ENCODE measurements at regions not wholly inside any gene's neighbourhood (a gene's known extent, or its start where the extent isn't known, plus 50 kb on each side); places are given as distances from the start of the nearest gene placed in this dataset.

GRCh38 chr1:222387007-222387814 lies 160.7 kb downstream of the HHIPL2 start:
- Histone ChIP-seq H3K4me1 (ENCODE audit: control insufficient read depth in 2 of 3, insufficient read depth in 2 of 3, low read depth in 1 of 3, low read length in 3 of 3) (no peaks in the 10 kb centered on the region), H3K9ac (ENCODE audit: low read length in 3 of 3) (no peak overlapping the region), H3K4me3 (ENCODE audit: low read length in 3 of 3) (no peak overlapping the region), H3K9me3 (ENCODE audit: control insufficient read depth in 2 of 3, insufficient read depth in 1 of 3, low read length in 3 of 3) (peaks cover 0 to 5% (median 0%) of the 10 kb centered on the region in 3 donors), H3K36me3 (ENCODE audit: control insufficient read depth in 2 of 3, insufficient read depth in 3 of 3, low read length in 3 of 3) (no peaks in the 10 kb centered on the region), H3K27ac (ENCODE audit: low read depth in 2 of 2, low read length in 2 of 2) (no peak overlapping the region), H3K27me3 (ENCODE audit: control insufficient read depth, insufficient read depth, low read length) (no peaks in the 10 kb centered on the region)
- no peak for FAIRE-seq
- DNase-seq: no peak
- intact Hi-C loops (cut with DNase I): no loop called here
- TF ChIP-seq CTCF (IDR thresholded peaks at IDR 0.05; ENCODE audit: borderline replicate concordance, extremely low read depth, insufficient read depth): no peak

GRCh38 chr1:222385955-222386354 lies 161.9 kb downstream of the HHIPL2 start:
- Histone ChIP-seq H3K9me3 (ENCODE audit: control insufficient read depth in 2 of 3, insufficient read depth in 1 of 3, low read length in 3 of 3) (peaks cover 0 to 5% (median 0%) of the 10 kb centered on the region in 3 donors), H3K27me3 (ENCODE audit: control insufficient read depth, insufficient read depth, low read length) (no peaks in the 10 kb centered on the region), H3K4me1 (ENCODE audit: control insufficient read depth in 2 of 3, insufficient read depth in 2 of 3, low read depth in 1 of 3, low read length in 3 of 3) (no peaks in the 10 kb centered on the region), H3K9ac (ENCODE audit: low read length in 3 of 3) (no peak overlapping the region), H3K4me3 (ENCODE audit: low read length in 3 of 3) (no peak overlapping the region), H3K36me3 (ENCODE audit: control insufficient read depth in 2 of 3, insufficient read depth in 3 of 3, low read length in 3 of 3) (no peaks in the 10 kb centered on the region), H3K27ac (ENCODE audit: low read depth in 2 of 2, low read length in 2 of 2) (no peak overlapping the region)
- DNase-seq (no peak), FAIRE-seq (no peak)
- intact Hi-C loops (cut with DNase I): no loop called here
- TF ChIP-seq CTCF (IDR thresholded peaks at IDR 0.05; ENCODE audit: borderline replicate concordance, extremely low read depth, insufficient read depth): no peak

GRCh38 chr1:222385262-222385661 lies 162.6 kb downstream of the HHIPL2 start:
- FAIRE-seq: no peak
- intact Hi-C loops (cut with DNase I): no loop called here
- no peak for TF ChIP-seq CTCF (IDR thresholded peaks at IDR 0.05; ENCODE audit: borderline replicate concordance, extremely low read depth, insufficient read depth)

More at GRCh38 chr1:222385262-222385661, 162.6 kb downstream of the HHIPL2 start:
- H3K4me1 ChIP-seq (ENCODE audit: control insufficient read depth in 2 of 3, insufficient read depth in 2 of 3, low read depth in 1 of 3, low read length in 3 of 3): no peaks in the 10 kb centered on the region
- H3K27me3 ChIP-seq (ENCODE audit: control insufficient read depth, insufficient read depth, low read length): no peaks in the 10 kb centered on the region
- no peak overlapping the region for H3K4me3 ChIP-seq (ENCODE audit: low read length in 3 of 3)
- H3K9me3 ChIP-seq (ENCODE audit: control insufficient read depth in 2 of 3, insufficient read depth in 1 of 3, low read length in 3 of 3): peaks cover 0 to 5% (median 0%) of the 10 kb centered on the region in 3 donors
- DNase-seq: no peak
- no peak overlapping the region for H3K9ac ChIP-seq (ENCODE audit: low read length in 3 of 3)
- no peaks in the 10 kb centered on the region for H3K36me3 ChIP-seq (ENCODE audit: control insufficient read depth in 2 of 3, insufficient read depth in 3 of 3, low read length in 3 of 3)
- H3K27ac ChIP-seq (ENCODE audit: low read depth in 2 of 2, low read length in 2 of 2): no peak overlapping the region
